M059J (cell line): ENCODE measurements at regions not wholly inside any gene's neighbourhood (a gene's known extent, or its start where the extent isn't known, plus 50 kb on each side); places are given as distances from the start of the nearest gene placed in this dataset.

Experiments used
- DNase-seq: peaks from one replicate; pipeline ENCODE4 v3.0.0-alpha.2; 2012; ENCODE audit warnings: low read depth

- DNase-seq = peak; percentile 3
These were observed 184.7 kb downstream of the PLPP4 start for GRCh38 chr10:120641695-120642094.

DNA sequence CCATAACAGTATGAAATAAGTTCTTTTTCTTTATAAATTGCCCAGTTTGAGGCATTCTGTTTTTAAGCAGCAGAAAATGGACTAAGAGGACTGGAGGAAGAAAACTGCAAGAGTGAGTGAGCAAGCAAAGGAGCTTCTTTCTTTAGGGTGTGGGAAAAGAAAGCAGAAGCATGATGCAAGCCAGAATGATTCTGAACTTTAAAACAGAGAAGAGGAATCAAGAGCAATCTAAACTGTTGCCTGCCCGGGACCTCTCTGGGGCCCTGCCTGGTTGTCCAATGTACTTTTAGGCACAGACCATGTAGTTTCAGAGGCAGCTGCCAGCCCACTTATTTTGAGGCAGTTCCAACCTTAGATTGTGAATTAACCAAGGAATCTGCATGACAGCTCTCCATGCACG is 186.3 kb downstream of the PLPP4 start:
- DNase-seq = no peak

- DNase-seq = no peak
These were observed 187.8 kb downstream of the PLPP4 start for GRCh38 chr10:120644556-120645410.

- no peak for DNase-seq
These were observed 189.2 kb downstream of the PLPP4 start for GRCh38 chr10:120646159-120646732.

GRCh38 chr10:120646738-120647456 is 189.9 kb downstream of the PLPP4 start:
- no peak for DNase-seq

DNA sequence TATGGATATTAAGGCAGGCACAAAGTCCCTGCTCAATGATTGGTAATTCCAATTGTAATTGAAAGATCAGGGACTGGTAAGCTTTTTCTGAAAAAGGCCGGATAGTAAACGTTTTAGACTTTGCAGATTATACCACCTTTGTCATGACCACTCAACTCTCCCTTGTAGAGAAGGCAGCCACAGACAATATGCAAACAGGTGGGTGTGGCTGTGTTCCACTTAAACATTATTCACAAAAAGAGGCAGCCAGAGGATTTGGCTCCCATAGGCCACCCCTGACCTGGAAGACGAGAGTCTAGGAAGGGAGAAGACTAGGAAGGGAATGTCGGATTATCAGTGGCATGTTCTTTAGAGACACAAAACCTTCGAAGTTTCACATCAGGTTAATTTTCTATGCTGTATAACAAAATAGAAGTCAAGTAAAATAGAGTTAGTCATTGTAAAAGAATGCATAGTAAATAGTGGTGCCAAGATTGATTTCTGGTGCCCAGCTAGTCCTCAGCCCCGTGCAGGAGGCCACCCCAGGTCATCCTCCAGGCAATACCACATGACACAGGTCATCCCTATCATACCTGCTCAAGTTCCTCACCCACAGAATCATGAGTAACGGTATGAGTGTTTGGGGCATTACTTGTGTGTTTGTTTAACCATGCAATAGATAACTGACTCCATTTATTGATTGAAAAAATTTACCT is 193.8 kb downstream of the PLPP4 start:
- peak; percentile 72 for DNase-seq

DNA sequence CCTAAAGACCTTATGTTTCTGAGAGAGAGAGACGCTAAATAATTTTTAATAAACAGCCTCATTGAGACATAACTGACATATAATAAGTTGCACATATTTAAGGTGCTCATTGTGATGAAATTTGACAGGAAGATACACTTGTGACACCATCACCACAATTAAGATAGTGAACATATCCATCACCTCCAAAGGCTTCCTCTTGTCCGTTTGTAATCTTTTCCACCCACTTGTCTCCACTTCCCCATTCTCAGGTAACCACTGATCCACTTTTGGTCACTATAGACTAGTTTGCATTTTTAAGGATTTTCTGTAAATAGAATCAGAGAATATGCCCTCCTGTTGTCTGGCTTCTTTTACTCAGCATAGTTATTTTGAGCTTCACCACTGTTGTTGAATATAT is 195.1 kb upstream of the WDR11 start:
- DNase-seq = no peak

DNA sequence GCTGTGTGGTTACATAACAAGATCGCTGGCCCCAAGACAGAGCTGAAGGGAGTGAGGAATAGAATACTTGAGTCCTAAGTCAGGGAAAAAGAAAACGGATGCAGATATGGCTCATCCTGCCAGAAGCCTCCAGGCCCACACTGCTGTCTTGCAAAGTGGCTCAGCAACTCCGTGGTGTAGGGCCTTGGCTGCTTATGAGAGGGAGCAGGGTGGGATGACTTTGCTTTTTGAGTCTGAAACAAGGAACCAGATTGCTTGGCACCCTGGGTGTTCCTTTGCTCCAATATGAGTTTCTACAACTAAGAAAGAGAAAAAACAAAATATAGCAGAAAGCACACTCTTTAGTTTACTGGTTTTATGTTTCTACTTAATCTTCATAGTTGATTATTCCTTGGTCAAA is 193.8 kb upstream of the WDR11 start:
- DNase-seq = peak; percentile 5

GRCh38 chr10:120658943-120659885 is 191.9 kb upstream of the WDR11 start:
- DNase-seq = no peak

- no peak for DNase-seq
These were observed 184.9 kb upstream of the WDR11 start for GRCh38 chr10:120666308-120666707.

- DNase-seq = no peak
These were observed 183.9 kb upstream of the WDR11 start for GRCh38 chr10:120667276-120667675.

- DNase-seq = no peak
These were observed 179.7 kb upstream of the WDR11 start for GRCh38 chr10:120671491-120671890.

DNA sequence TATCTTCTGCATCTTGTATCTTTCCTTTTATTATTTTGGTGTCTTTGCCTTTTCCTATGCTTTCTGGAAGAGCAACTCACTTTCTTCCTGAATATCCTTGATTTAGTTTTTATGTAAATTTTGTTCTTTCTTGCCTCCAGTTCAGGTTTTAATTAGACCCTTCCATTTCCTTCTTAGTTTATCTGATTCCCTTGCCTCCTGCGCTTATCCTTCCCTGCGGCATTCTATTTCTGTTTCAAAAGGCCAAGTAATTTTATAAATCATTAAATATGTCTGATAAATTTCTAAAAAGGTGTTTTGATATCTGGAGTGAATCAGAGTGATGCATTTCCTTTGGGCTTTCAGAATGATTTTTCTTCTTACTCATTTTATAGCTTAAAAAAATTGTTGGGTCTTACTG is 167.7 kb upstream of the WDR11 start:
- DNase-seq = no peak

GRCh38 chr10:120684226-120684625 is 166.9 kb upstream of the WDR11 start:
- DNase-seq = no peak

- DNase-seq = no peak
These were observed 166.0 kb upstream of the WDR11 start for GRCh38 chr10:120685136-120685535.

- DNase-seq = peak; percentile 30
These were observed 162.2 kb upstream of the WDR11 start for GRCh38 chr10:120688928-120689327.

DNA sequence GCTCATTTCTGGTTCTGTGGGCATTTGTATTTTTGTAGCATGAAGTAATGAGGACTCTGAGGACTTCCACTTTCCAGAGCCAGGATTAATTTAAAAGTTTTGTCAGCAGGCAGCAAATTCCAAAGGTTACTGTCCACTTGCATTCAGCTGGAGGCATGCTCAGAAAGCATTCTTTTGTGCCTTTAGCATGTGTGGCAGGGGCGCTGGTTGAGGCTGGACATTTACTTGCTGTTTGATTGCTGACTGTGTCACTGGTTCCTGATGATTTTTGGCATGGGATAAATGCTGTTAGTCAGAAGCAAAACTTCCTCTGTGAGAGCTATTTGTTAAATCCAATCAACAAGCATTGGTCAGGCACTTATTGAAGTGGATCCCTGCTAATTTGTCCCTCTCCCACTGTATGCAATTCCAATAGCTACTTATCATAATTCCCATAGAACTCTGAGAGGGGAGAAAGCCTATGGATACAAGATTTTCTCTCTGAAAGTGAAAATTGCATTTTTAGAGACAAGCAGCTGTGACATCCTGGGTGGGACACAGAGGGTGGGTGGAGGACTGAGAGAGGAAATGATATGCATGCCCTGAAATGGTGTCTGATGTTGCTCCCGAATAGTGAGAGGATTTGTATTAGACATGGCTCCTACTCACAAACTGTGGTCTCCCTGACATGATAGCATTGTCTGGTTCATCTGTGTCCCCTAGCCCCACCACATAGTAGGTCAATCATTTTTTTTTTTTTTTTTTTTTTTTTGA is 161.2 kb upstream of the WDR11 start:
- peak; percentile 9 for DNase-seq

GRCh38 chr10:120691625-120692024 is 159.5 kb upstream of the WDR11 start:
- DNase-seq = peak; percentile 6

DNA sequence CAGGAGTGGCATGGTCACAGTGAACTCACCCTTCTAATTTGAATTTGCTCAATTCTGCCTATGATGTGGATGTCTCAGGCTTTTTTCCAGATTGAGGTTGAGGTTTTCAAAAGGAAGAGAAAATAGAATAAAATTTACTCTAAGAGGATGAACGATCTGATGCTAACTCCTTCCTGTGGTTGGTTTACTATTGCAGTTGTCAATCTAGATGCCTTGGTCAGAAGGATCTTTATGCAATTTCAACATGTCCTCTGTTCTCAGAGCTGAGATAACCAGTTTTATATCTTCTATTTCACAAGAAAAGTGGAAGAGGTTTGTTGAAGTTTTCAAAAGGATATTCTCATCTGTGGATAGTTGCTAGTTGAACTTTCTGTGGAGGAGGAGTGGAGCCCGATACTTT is 150.7 kb upstream of the WDR11 start:
- DNase-seq = no peak

DNA sequence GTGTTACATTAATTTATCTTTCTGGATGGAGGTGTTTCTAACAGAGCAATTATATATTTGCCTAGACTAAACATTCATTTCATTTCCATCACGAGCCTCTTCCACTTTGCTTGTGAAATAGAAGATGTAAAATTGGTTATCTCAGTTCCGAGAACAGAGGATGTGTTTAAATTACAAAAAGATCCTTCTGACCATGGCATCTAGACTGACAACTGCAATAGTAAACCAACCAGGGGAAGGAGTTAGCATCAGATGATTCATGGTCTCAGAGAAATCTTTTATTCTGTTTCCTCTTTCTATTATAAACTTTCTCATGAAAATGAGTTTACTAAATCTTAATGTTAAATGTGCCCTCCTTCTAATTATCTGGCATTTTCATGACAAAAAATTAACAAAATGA is 149.8 kb upstream of the WDR11 start:
- DNase-seq = no peak
